ENCODE measurements at regions not wholly inside any gene's neighbourhood (a gene's known extent, or its start where the extent isn't known, plus 50 kb on each side); places are given as distances from the start of the nearest gene placed in this dataset.

DNA sequence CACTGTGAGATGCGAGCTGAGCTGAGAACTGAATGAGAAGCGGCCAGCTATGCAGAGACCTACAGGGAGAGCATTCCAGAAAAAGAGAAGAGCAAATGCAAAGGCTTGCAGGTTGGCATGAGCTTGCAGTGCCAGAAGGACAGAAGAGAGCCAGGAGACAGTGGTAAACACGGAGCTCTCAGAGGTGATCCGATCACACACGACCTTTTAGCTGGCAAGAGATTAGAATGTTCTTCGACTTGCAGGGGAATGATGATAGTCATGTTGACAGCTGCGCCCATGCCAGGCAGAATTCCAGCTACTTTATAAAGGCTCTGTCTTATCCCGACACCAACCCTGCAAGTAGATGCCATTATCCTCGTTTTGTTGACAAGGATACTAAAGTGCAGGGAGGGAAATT, 256.8 kb downstream of the VRK1 start (continued):
- TF ChIP-seq, protein P1, sequence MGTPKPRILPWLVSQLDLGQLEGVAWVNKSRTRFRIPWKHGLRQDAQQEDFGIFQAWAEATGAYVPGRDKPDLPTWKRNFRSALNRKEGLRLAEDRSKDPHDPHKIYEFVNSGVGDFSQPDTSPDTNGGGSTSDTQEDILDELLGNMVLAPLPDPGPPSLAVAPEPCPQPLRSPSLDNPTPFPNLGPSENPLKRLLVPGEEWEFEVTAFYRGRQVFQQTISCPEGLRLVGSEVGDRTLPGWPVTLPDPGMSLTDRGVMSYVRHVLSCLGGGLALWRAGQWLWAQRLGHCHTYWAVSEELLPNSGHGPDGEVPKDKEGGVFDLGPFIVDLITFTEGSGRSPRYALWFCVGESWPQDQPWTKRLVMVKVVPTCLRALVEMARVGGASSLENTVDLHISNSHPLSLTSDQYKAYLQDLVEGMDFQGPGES (IDR thresholded peaks at IDR 0.05; ENCODE audit: low read depth, low read length), result no peak
- TF ChIP-seq, protein P2, sequence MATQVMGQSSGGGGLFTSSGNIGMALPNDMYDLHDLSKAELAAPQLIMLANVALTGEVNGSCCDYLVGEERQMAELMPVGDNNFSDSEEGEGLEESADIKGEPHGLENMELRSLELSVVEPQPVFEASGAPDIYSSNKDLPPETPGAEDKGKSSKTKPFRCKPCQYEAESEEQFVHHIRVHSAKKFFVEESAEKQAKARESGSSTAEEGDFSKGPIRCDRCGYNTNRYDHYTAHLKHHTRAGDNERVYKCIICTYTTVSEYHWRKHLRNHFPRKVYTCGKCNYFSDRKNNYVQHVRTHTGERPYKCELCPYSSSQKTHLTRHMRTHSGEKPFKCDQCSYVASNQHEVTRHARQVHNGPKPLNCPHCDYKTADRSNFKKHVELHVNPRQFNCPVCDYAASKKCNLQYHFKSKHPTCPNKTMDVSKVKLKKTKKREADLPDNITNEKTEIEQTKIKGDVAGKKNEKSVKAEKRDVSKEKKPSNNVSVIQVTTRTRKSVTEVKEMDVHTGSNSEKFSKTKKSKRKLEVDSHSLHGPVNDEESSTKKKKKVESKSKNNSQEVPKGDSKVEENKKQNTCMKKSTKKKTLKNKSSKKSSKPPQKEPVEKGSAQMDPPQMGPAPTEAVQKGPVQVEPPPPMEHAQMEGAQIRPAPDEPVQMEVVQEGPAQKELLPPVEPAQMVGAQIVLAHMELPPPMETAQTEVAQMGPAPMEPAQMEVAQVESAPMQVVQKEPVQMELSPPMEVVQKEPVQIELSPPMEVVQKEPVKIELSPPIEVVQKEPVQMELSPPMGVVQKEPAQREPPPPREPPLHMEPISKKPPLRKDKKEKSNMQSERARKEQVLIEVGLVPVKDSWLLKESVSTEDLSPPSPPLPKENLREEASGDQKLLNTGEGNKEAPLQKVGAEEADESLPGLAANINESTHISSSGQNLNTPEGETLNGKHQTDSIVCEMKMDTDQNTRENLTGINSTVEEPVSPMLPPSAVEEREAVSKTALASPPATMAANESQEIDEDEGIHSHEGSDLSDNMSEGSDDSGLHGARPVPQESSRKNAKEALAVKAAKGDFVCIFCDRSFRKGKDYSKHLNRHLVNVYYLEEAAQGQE (IDR thresholded peaks at IDR 0.05; ENCODE audit: low read depth, low read length), result no peak
- TF ChIP-seq, protein P3, sequence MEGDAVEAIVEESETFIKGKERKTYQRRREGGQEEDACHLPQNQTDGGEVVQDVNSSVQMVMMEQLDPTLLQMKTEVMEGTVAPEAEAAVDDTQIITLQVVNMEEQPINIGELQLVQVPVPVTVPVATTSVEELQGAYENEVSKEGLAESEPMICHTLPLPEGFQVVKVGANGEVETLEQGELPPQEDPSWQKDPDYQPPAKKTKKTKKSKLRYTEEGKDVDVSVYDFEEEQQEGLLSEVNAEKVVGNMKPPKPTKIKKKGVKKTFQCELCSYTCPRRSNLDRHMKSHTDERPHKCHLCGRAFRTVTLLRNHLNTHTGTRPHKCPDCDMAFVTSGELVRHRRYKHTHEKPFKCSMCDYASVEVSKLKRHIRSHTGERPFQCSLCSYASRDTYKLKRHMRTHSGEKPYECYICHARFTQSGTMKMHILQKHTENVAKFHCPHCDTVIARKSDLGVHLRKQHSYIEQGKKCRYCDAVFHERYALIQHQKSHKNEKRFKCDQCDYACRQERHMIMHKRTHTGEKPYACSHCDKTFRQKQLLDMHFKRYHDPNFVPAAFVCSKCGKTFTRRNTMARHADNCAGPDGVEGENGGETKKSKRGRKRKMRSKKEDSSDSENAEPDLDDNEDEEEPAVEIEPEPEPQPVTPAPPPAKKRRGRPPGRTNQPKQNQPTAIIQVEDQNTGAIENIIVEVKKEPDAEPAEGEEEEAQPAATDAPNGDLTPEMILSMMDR (IDR thresholded peaks at IDR 0.05), result no peak
- TF ChIP-seq TCF12 (IDR thresholded peaks at IDR 0.05), result no peak
- TF ChIP-seq GATA2 (CRISPR knock-in tag; IDR thresholded peaks at IDR 0.05), result no peak
- TF ChIP-seq NFIC (IDR thresholded peaks at IDR 0.05; ENCODE audit: borderline replicate concordance), result no peak

DNA sequence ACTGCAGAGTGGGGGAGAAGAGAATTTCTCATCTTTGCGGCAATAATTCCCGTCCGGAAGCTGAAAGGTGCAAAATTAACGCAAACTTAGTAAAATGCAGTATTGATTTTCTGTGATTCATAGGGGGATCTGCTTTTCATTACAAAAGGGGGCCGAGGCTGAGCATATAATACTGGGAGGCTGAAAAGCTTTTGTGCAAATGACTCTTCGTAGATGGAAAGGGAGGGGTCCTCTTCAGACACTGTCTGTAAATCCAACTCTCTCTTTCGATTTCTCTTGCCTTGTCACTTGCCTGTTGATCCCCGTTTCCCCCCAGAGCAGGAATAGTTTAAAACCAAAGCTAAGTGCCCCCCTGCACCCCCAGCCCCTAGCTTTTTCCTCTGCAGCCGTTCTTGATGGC, 258.2 kb downstream of the VRK1 start:
- Histone ChIP-seq H3F3A (replicated peaks; ENCODE audit: insufficient read depth) (no peaks in the 10 kb centered on the region), H3K9me3 (no peaks in the 10 kb centered on the region), H3K4me3 (ENCODE audit: low read depth in 2 of 2, low read length in 1 of 2) (no peak overlapping the region), H3K27me3 (ENCODE audit: insufficient read depth) (no peaks in the 10 kb centered on the region), H3K36me3 (replicated peaks in 1 of 2; ENCODE audit: control insufficient read depth in 1 of 2, insufficient read depth in 2 of 2, low read length in 1 of 2) (no peaks in the 10 kb centered on the region), H3K4me2 (no peak overlapping the region), H2AFZ (ENCODE audit: low read depth) (no peak overlapping the region), H4K20me1 (ENCODE audit: insufficient read depth) (no peaks in the 10 kb centered on the region), H3K4me1 (ENCODE audit: control insufficient read depth in 1 of 2, insufficient read depth in 2 of 2, low read depth in 1 of 2, low read length in 1 of 2) (no peaks in the 10 kb centered on the region; a peak in 1 of 4 replicates), H3K9me2 (no peaks in the 10 kb centered on the region), H3K9ac (no peak overlapping the region), H3K27ac (ENCODE audit: low read depth in 2 of 2, low read length in 1 of 2) (no peak overlapping the region), H3K79me2 (ENCODE audit: insufficient read depth) (no peaks in the 10 kb centered on the region)
- DNase-seq, result no peak
- POLR2A ChIA-PET, result no interaction called here
- CTCF ChIA-PET, result interaction anchor here (1.4 to 1.8 kb wide), 3 partner anchors 10 to 17 kb away, joined by 3 to 5 read pairs (median 4); no protein-coding TSS in a partner anchor
- WGBS (ENCODE audit: low lambda C conversion rate), result 30% methylated on average over 9 of the region's 9 CpGs
- TF ChIP-seq MEF2A (IDR thresholded peaks at IDR 0.05; ENCODE audit: borderline replicate concordance, low read depth), result no peak
- TF ChIP-seq RXRA (IDR thresholded peaks at IDR 0.05; ENCODE audit: borderline replicate concordance, low read depth), result no peak
- TF ChIP-seq FOXM1 (IDR thresholded peaks at IDR 0.05; ENCODE audit: low read depth), result no peak
- TF ChIP-seq MXI1 (IDR thresholded peaks at IDR 0.05; ENCODE audit: low read depth, low read length), result no peak
- TF ChIP-seq ELF1 (IDR thresholded peaks at IDR 0.05), result no peak
- no peak for TF ChIP-seq POLR2AphosphoS5 (IDR thresholded peaks at IDR 0.05; ENCODE audit: low read depth, low read length)
- no peak for TF ChIP-seq EP300 (IDR thresholded peaks at IDR 0.05; ENCODE audit: borderline replicate concordance in 1 of 2, low read depth in 1 of 2, low read length in 1 of 2)
- TF ChIP-seq TEAD4 (IDR thresholded peaks at IDR 0.05; ENCODE audit: borderline replicate concordance, insufficient read depth), result no peak

Data from SK-N-SH (cell line).